HG02938 (cell line): ENCODE measurements at regions not wholly inside any gene's neighbourhood (a gene's known extent, or its start where the extent isn't known, plus 50 kb on each side); places are given as distances from the start of the nearest gene placed in this dataset.
"Not testable (repeated sequence)": the region's sequence is repeated elsewhere in the genome, so short reads cannot be mapped to it uniquely, and the experiment has no call there.

ENCODE experiments used
- ATAC-seq: cut with Tn5 transposase; IDR thresholded peaks from one replicate; pipeline ENCODE4 v1.9.1; 2021; ENCODE audit warnings: mild to moderate bottlenecking, moderate library complexity; ENCODE audit not compliant: unreplicated experiment

DNA sequence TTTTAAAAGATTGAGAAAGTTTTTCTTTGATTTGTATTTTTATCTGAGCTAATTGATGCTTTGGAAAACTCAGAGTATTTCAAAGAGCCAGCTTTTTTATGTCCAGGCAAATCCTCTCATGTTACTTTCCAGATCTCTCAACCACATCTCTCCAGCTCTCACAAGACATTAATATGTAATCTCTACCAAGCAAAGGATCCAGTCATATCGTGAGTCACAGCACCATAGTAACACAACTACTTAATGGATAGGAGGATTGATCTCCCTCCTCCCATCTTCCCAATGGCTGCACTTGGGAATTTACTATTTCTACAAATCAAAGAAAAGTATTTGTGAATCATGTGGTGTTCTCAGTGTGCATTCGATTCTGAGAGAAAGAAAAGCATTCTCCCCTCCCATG, 63.3 kb downstream of the POU4F1 start:
- ATAC-seq = no peak

DNA sequence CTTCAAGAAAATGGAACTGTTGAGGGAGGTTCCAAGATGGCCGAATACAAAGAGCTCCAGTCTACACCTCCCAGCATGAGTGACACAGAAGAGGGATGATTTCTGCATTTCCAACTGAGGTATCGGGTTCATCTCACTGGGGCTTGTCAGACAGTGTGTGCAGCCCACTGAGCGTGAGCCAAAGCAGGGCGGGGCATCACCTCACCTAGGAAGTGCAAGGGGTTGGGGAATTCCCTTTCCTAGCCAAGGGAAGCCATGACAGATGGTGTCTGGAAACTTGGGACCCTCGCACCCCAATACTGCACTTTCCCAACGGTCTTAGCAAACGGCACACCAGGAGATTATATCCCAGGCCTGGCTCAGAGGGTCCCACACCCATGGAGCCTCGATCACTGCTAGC, 77.3 kb downstream of the POU4F1 start:
- ATAC-seq = not testable (repeated sequence)

DNA sequence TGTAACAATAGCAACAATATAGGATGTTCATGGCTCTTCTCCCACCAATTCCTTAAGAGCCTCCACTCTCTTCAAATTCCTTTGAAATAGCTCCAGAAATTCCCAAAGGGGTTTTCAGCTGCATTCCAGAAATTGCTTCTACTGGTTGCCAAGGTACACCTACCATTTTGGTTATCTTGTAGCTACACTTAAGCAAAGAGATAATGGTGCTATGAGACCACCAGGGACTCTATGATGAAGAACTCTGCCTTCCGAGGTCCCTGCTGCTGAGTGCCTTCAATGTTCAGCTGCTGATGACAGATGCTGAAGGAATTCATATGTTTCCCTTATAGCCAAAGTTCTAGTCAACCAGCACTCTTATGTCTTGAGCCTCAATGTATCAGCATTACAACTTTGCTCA, 78.4 kb downstream of the POU4F1 start:
- no peak for ATAC-seq

GRCh38 chr13:78521091-78521490, 82.3 kb downstream of the POU4F1 start:
- ATAC-seq = no peak

DNA sequence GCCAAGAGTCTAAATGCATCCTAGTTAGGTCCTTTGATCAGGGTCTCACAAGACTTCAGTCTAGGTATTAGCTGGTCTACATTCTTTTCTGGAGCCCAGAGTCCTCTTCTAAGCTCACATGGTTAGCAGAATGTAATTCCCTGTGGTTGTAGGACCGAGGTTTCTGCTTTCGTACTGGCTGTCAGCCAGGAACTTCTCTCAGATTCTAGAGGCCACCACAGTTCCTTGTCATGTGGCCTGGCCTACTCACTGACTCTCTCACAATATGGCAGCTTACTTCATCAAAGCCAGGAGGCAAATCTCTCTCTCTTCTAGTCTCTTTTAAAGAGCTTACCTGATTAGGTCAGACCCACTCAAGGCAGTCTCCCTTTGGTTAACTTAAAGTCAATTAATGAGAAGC, 82.9 kb downstream of the POU4F1 start:
- ATAC-seq = no peak

DNA sequence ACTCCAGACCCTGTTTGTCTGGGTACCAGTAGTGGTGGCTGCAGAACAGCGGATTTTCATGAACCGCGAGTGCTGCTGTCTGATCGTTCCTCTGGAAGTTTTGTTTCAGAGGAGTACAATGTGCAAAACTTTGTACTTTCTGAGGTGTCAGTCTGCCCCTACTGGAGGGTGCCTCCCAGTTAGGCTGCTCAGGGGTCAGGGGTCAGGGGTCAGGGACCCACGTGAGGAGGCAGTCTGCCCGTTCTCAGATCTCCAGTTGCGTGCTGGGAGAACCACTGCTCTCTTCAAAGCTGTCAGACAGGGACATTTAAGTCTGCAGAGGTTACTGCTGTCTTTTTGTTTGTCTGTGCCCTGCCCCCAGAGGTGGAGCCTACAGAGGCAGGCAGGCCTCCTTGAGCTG, 84.9 kb downstream of the POU4F1 start:
- ATAC-seq = not testable (repeated sequence)

DNA sequence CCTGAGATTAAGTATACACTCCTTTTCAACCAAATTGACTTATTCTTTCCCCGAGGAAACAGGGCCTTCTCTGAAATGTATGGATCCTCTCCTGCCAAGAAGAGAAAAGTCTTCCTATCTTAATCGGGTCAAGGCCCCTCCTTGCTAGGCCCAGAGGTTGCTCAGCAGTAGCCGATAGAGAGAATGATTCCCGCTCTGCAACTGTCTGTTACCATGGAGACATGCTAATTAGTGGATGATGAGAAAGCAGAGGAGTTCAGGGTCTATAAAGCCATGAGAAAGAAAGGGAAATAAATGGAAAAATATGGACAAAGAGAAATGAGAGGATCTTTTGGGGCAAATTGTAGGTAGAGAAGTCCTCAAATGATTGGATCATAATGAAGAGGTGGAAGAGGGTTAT, 103.5 kb downstream of the POU4F1 start:
- ATAC-seq = no peak

GRCh38 chr13:78497702-78498355, 105.5 kb downstream of the POU4F1 start:
- no peak for ATAC-seq

- no peak for ATAC-seq
Measured at GRCh38 chr13:78491978-78492377, 111.4 kb downstream of the POU4F1 start.

DNA sequence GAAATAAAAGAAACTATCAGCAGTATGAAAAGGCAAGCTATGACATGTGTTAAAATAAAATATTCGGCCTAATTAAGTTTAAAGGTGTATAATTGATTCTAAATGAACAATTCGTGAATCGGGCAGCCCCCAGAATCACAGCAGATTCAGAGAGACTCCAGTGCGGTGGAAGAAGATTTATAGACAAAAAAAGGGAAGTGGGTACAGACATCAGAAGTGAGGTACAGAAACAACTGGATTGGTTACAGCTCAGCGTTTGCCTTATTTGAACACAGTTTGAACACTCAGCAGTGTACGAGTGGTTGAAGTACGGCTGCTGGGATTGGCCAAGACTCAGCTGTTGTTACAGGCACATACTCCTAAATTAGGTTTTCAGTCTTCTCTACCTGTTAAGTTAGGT, 113.1 kb downstream of the POU4F1 start:
- not testable (repeated sequence) for ATAC-seq

DNA sequence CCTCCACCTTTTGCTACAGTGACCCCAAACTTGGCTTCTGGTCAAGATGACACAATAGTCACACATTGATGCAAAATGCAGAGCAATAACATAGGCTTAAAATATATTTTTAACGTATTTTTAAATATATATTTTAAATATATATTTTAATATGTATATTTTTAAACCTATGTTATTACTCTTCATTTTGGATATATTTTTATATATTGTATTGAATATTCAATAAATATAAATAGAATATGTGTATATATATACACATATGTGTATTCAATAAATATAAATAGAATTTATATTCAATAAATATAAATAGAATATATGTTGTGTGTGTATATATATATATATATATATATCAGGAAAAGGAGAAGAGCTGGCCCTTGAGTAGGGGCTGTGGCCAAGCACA, 115.6 kb downstream of the POU4F1 start:
- no peak for ATAC-seq

DNA sequence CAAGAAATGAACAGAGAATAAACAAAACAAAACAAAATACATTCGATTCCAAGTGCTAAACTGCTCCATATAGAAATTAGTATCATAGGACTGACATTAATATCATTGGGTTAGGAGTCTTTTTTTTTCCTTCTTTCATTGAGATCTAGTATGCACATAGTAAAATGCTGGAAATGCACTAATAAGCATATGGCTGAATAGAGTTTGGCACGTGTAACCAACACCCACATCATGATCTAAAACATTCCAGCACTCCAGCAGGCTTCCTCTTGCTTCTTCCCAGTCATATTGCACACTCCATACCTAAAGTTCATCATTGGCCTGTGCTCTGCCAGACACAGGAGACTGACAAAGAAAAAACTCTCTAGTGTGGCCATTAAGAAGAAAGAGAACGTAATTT, 117.5 kb downstream of the POU4F1 start:
- ATAC-seq = no peak

DNA sequence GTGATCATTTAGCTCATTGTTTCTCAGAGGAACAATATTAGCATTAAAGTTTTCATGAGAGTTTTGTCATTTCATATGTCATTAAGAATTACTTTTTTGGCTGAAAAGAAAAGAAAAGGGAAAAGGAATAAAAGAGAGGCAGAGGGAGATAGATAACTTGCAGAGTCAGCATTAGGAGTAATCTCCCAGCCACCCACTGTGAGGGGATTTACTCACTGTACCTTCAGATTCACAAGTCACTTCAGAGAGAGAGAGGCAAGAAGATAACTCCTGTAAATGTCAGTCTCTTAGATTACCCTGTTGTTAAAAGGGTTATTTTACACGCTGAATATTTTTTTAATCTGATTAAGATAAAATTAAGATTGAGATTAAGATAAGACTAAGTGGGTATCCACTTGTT, 125.2 kb downstream of the POU4F1 start:
- ATAC-seq = no peak

DNA sequence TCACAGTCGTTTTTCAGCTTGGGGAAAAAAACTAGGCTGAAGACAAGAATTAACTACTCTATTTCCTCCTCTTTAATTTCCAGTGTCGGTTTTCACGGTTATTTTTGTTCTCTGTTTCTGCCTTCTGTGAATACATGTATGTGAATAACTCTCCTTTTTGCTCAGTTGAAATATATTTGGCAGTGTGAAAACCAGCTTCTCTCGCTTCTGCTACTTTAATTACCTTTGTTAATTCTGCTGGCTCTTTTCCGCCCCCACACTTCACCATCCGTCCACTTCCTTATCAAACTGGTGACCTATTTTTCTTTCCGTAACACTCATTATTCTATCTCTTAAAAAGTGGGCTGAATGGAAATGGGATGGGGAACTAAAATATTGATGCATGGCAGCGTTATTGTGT, 126.4 kb downstream of the POU4F1 start:
- ATAC-seq = no peak

- no peak for ATAC-seq
Measured at GRCh38 chr13:78468621-78469020, 134.7 kb downstream of the POU4F1 start.

- no peak for ATAC-seq
Measured at GRCh38 chr13:78465250-78465649, 138.1 kb downstream of the POU4F1 start.

DNA sequence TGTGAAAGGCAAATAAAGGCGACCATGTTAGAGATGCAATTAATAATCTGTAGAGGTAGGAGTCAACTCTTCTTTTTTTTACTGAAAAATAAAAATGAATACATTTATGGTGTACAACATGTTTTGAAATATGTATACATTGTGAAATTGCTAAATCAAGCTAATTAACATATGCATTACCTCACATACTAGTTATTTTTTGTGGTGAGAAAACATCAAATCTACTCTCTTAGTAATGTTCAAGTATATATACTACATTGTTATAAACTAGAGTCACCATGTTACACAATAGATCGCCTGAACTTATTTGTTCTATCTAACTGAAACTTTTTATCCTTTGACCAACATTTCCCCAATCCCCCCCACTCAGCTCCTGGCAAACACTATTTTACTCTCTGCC, 143.2 kb downstream of the POU4F1 start:
- no peak for ATAC-seq

DNA sequence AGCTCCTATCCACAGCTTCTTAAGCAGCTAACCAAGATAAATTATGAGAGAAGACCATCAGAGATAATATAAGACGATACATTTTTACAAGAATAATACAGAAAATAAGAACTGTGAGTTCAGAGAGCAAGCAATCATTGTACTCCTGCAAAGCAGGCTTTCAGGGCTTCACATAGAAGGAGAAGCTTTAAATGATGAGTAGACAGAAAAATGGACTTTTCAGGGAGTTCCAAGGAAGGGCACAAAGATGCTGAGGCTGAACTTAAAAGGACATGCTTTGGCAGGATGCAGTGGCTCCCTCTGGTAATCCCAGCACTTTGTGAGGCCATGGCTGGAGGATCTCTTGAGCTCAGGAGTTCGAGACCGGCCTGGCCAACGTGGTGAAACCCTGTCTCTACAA, 159.5 kb downstream of the POU4F1 start:
- no peak for ATAC-seq

- no peak for ATAC-seq
Measured at GRCh38 chr13:78437781-78438180, 165.6 kb downstream of the POU4F1 start.

- ATAC-seq = no peak
Measured at GRCh38 chr13:78436311-78436710, 167.0 kb downstream of the POU4F1 start.

DNA sequence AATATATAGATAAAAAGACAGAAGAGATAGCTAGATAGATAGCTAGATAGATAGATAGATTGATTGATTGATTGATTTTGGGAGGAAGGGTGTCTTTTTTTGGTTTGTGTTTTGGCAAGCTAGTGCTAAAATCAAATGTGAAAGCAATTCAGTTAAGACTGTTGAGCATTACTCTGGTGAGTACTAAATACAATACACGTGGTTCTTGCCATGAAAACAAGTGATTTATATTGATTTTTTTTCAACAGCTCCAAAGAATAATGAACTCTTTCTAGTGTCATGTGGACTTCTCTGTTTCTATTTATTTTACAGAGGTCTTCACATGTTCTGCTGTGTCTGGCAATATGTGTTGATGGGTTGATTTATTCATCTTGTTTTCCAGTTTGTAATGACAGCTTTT, 172.0 kb downstream of the POU4F1 start:
- no peak for ATAC-seq

GRCh38 chr13:78430811-78431210, 172.5 kb downstream of the POU4F1 start:
- ATAC-seq = no peak

DNA sequence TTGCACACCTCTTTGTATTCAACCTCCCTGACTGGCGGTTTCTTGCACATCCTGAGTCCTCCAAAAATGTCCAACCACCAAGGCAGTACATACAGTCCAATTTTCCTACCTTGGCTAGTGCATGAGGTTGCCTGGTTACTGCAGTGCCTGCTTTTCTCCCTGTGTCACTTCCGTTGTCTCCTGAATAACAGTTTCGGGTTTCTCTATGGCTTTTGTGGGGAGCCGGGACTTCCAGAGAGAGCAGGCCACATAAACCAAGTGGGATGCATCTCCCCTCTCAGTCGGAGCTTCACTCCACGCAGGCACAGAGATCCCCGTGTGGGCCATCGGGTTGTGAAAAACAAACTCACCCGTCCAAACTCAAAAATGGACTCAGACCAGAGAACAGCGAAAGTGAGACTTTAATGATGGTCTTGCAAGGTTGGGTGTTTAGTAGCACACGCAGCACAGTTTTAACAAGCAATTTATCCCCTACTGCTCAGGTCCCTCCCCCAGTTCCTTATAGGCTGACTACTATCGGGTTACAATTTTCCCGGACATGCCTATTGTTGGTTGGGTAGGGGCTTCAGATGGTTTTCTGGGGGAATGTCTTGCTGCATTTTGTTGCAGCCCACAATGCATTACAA, 173.1 kb downstream of the POU4F1 start:
- no peak for ATAC-seq
